ENCODE measurements at regions not wholly inside any gene's neighbourhood (a gene's known extent, or its start where the extent isn't known, plus 50 kb on each side); places are given as distances from the start of the nearest gene placed in this dataset.

DNA sequence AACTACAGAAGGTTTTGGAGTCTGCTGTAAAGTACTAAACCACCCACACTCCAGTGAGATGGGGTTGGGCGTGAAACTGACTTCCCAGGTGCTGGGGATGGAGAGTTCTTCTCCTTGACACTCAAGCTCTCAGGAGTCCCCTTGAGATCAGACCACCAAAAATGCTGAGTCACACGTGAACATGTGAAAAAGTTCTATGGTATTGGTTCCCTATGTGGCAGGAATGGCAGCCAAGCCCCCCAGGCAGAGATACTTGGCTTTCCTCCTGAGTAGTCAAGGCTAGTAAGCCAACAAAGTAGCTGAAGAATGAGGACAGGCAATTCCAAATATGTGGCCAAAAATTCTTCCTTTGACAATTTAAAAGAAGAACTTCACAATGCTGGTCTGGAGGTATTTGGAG lies 222.0 kb upstream of the ADAMTS3 start:
- POLR2A ChIA-PET (ENCODE audit: low non-redundant PET): no interaction called here
- no peak for DNase-seq (ENCODE audit: low spot score)
- CTCF ChIA-PET: no interaction called here
- H3K27ac ChIP-seq: no peak overlapping the region
- TF ChIP-seq, protein P1, sequence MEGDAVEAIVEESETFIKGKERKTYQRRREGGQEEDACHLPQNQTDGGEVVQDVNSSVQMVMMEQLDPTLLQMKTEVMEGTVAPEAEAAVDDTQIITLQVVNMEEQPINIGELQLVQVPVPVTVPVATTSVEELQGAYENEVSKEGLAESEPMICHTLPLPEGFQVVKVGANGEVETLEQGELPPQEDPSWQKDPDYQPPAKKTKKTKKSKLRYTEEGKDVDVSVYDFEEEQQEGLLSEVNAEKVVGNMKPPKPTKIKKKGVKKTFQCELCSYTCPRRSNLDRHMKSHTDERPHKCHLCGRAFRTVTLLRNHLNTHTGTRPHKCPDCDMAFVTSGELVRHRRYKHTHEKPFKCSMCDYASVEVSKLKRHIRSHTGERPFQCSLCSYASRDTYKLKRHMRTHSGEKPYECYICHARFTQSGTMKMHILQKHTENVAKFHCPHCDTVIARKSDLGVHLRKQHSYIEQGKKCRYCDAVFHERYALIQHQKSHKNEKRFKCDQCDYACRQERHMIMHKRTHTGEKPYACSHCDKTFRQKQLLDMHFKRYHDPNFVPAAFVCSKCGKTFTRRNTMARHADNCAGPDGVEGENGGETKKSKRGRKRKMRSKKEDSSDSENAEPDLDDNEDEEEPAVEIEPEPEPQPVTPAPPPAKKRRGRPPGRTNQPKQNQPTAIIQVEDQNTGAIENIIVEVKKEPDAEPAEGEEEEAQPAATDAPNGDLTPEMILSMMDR (conservative IDR thresholded peaks at IDR 0.05; ENCODE audit: low read depth): no peak

DNA sequence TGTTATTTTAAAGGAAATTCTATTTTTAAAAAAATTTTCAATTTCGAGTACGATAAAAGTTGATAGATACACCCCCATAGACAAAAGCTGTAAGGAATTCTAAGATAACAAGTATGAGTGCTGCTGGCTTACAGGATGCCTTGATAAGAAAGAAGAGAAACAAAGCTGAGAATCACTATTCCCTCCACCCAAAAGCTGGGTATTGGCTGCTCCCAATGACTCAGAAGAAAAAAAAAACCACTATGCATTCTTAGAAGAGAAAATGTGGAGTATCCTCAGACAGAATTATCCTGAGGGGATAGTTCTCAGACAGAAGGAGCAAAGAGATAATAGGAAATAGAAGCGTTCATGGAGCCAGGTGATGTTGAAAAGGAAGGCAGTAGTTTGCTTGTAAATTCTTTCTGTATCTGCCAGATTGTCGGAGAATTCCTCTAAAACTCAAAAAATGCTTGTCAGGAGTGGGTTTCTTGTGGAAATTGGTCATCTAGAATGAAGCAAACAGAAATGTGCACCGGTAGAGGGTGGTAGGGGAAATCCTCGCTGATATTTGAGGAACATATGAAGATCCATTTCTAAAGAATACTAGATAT lies 217.5 kb upstream of the ADAMTS3 start:
- H3K27ac ChIP-seq: no peak overlapping the region
- ChIA-PET CTCF (interaction anchor here (0.7 to 0.9 kb wide), 2 partner anchors 19 to 1202 kb away, joined by 4 read pairs; no protein-coding TSS in a partner anchor), POLR2A (ENCODE audit: low non-redundant PET) (no interaction called here)
- no peak for DNase-seq (ENCODE audit: low spot score)
- TF ChIP-seq, protein P1 (conservative IDR thresholded peaks at IDR 0.05; ENCODE audit: low read depth): no peak

DNA sequence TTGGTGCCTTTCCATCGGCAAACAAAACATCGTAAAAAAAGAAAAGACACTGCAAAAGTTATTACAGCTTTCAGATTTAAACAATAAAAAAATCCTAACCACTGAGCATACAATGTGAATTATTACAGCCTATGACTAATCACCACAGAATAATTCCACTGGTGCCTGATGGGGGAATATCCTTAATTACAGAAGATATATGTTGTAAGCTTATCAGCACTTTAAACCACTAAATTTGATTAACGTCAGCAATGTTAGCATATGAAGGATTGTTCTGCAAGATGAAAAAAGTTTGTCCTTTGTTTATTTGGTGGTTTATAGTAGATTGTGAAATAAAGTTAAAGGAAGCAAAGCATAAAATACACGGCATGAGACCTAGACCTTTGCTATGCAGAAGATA lies 210.2 kb upstream of the ADAMTS3 start:
- H3K27ac ChIP-seq: no peak overlapping the region
- POLR2A ChIA-PET (ENCODE audit: low non-redundant PET): no interaction called here
- TF ChIP-seq, protein P1 (conservative IDR thresholded peaks at IDR 0.05; ENCODE audit: low read depth): no peak
- DNase-seq (ENCODE audit: low spot score): no peak
- CTCF ChIA-PET: no interaction called here

DNA sequence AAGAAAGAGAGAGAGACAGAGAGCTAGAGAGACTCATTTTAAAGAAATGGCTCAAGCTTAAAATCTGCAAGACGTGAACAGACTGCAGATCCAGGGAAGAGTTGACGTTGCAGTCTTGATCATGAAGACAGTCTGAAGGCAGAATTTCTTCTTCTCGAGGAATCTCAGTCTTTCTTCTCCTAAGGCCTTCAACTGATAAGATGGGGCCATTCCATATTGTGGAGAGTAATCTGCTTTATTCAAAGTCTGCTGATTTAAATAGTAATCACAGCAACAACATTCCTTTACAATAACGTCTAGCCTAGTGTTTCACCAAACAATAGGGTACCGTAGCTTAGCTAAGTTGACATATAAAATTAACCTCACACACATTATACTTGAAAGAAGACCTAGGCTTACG lies 208.4 kb upstream of the ADAMTS3 start:
- no peak for DNase-seq (ENCODE audit: low spot score)
- TF ChIP-seq, protein P1 (conservative IDR thresholded peaks at IDR 0.05; ENCODE audit: low read depth): no peak
- CTCF ChIA-PET: interaction anchor here (1.0 kb wide), 1 partner anchor 15 kb away, joined by 3 read pairs; no protein-coding TSS in a partner anchor
- POLR2A ChIA-PET (ENCODE audit: low non-redundant PET): no interaction called here
- no peak overlapping the region for H3K27ac ChIP-seq

DNA sequence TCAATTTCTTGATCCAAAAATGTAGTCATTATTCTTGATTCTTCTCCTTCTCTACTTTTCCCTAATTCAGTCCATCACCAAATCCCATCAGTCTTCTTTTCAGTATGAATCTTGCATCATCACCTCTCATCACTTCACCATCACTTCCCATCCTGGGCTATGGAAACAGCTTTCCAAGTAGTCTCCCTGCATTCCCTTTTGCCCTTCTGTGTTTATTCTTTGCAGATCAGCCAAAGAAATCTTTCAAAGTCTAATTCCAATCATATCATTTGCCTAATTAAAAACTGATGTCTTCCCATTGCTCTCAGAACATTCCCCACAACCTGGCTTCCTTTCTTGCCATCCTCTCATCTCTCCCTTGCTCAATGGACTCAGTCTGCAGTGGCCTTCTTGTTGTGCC lies 201.7 kb upstream of the ADAMTS3 start:
- TF ChIP-seq, protein P1 (conservative IDR thresholded peaks at IDR 0.05; ENCODE audit: low read depth): no peak

DNA sequence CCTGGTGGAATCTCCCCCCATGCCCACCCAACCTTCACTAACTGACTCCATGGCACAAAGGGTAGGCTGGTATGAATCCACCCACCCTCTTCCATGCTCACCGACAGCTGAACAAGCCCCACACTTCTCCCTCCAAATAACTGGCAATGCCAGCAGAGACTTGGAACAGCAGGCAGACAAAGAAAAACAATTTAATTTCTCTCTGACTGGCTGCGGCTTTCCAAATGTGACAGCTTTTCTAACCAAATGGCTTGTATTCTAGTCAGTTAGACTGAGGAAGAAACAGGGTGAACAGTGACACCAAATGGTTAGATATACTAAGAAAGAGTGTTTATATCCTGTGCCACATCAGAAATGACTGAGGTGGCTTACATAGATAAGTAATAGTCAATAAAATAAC lies 199.3 kb upstream of the ADAMTS3 start:
- TF ChIP-seq, protein P1 (conservative IDR thresholded peaks at IDR 0.05; ENCODE audit: low read depth): no peak
- H3K27ac ChIP-seq: no peak overlapping the region
- no peak for DNase-seq (ENCODE audit: low spot score)
- CTCF ChIA-PET: no interaction called here
- POLR2A ChIA-PET (ENCODE audit: low non-redundant PET): no interaction called here

More for the DNA sequence above, 201.7 kb upstream of the ADAMTS3 start:
- no peak for DNase-seq (ENCODE audit: low spot score)
- ChIA-PET POLR2A (ENCODE audit: low non-redundant PET) (no interaction called here), CTCF (no interaction called here)
- no peak overlapping the region for H3K27ac ChIP-seq

Measured in RWPE1 (cell line).